Prostate gland (tissue), 2 donors: ENCODE measurements at regions not wholly inside any gene's neighbourhood (a gene's known extent, or its start where the extent isn't known, plus 50 kb on each side); places are given as distances from the start of the nearest gene placed in this dataset.

ENCODE experiments used
- DNase-seq: peaks from one replicate; pipeline ENCODE4 v3.0.0-alpha.2; 2019; ENCODE audit warnings: low spot score
- H3K27ac ChIP-seq, 2 donors: fragments of 200-600 bp; sonication (generic); 2 replicates each; pipeline ENCODE4 v1.5.1; 2017 to 2019
- H3K27me3 ChIP-seq: fragments of 200-600 bp; sonication (generic); replicated peaks from 2 replicates; pipeline ENCODE4 v1.5.1; 2019; ENCODE audit not compliant: insufficient read depth
- H3K36me3 ChIP-seq, 2 donors: fragments of 200-600 bp; sonication (generic); 1 replicate in 1 of 2; 2 replicates in 1 of 2; pipeline versions ENCODE4 v1.5.1 to v1.8.1; 2017 to 2019
- H3K4me1 ChIP-seq: fragments of 200-600 bp; sonication (generic); replicated peaks from 2 replicates; pipeline ENCODE4 v1.5.1; 2019
- H3K4me3 ChIP-seq, 2 donors: fragments of 200-600 bp; sonication (generic); 2 replicates each; pipeline ENCODE4 v1.5.1; 2017 to 2019
- H3K9me3 ChIP-seq: fragments of 200-600 bp; sonication (generic); 2 replicates; pipeline ENCODE4 v1.5.1; 2017
- CTCF ChIP-seq, 4 experiments: fragments of 200-600 bp in 2 of 4; fragments of 450-650 bp in 2 of 4; sonication (generic) in 2 of 4; IDR thresholded peaks; 1 replicate in 3 of 4; 2 replicates in 1 of 4; pipeline ENCODE4 v1.5.1; 2016 to 2019; ENCODE audit warnings: antibody characterized with exemption in 4 of 4, mild to moderate bottlenecking in 2 of 4, moderate library complexity in 2 of 4
- POLR2A ChIP-seq: fragments of 450-650 bp; IDR thresholded peaks from one replicate; pipeline ENCODE4 v1.6.1; 2016; ENCODE audit warnings: antibody characterized with exemption, mild to moderate bottlenecking
- POLR2AphosphoS5 ChIP-seq: sonication (generic); formaldehyde crosslinking; IDR thresholded peaks from one replicate; pipeline ENCODE4 v1.6.1; 2017; ENCODE audit warnings: antibody characterized with exemption
- whole genome bisulfite sequencing: methylation state at CpG from one replicate; pipeline ENCODE4 v1.1.5; 2018; 5-methylcytosine and 5-hydroxymethylcytosine counted together
- intact Hi-C: fragments of 100-400 bp; cut with DNase I; formaldehyde crosslinking; loops from one replicate; pipeline ENCODE4 v1.14.2; 2022

GRCh38 chr2:8067784-8068336, 614.0 kb upstream of the ID2 start:
- Histone ChIP-seq H3K27me3 (peaks cover 7% of the 10 kb centered on the region), H3K36me3 (no peaks in the 10 kb centered on the region), H3K9me3 (no peaks in the 10 kb centered on the region), H3K4me1 (no peaks in the 10 kb centered on the region), H3K4me3 (no peak overlapping the region), H3K27ac (no peak overlapping the region)
- 78% methylated on average over 15 of the region's 15 CpGs for WGBS
- no peak for DNase-seq
- TF ChIP-seq POLR2AphosphoS5 = no peak
- no peak for TF ChIP-seq POLR2A
- TF ChIP-seq CTCF (IDR thresholded peaks at IDR 0.05) = no peak
- intact Hi-C loops = no loop called here

GRCh38 chr2:8072907-8073306, 608.9 kb upstream of the ID2 start:
- intact Hi-C loops = no loop called here
- 74% methylated on average over 1 of the region's 1 CpG for WGBS
- no peak overlapping the region for H3K4me3 ChIP-seq
- DNase-seq = no peak
- no peak overlapping the region for H3K27ac ChIP-seq
- H3K27me3 ChIP-seq = peaks cover under 1% of the 10 kb centered on the region
- no peaks in the 10 kb centered on the region for H3K4me1 ChIP-seq
- no peaks in the 10 kb centered on the region for H3K9me3 ChIP-seq
- H3K36me3 ChIP-seq = no peaks in the 10 kb centered on the region
- TF ChIP-seq CTCF (IDR thresholded peaks at IDR 0.05) (no peak), POLR2AphosphoS5 (no peak), POLR2A (no peak)

GRCh38 chr2:8073916-8074315, 607.9 kb upstream of the ID2 start:
- no peak overlapping the region for H3K27ac ChIP-seq
- no peaks in the 10 kb centered on the region for H3K36me3 ChIP-seq

GRCh38 chr2:8076448-8077342, 605.2 kb upstream of the ID2 start:
- Histone ChIP-seq H3K27me3 (no peaks in the 10 kb centered on the region), H3K4me3 (no peak overlapping the region), H3K9me3 (no peaks in the 10 kb centered on the region), H3K4me1 (no peaks in the 10 kb centered on the region), H3K36me3 (no peaks in the 10 kb centered on the region), H3K27ac (no peak overlapping the region)
- no peak for TF ChIP-seq CTCF (IDR thresholded peaks at IDR 0.05)
- TF ChIP-seq POLR2AphosphoS5 = no peak
- TF ChIP-seq POLR2A = no peak
- WGBS = 70% methylated on average over 6 of the region's 6 CpGs
- intact Hi-C loops = no loop called here
- DNase-seq = no peak

More at GRCh38 chr2:8073916-8074315, 607.9 kb upstream of the ID2 start:
- no peak for DNase-seq
- Histone ChIP-seq H3K27me3 (no peaks in the 10 kb centered on the region), H3K9me3 (no peaks in the 10 kb centered on the region), H3K4me3 (no peak overlapping the region), H3K4me1 (no peaks in the 10 kb centered on the region)
- WGBS = 53% methylated on average over 7 of the region's 7 CpGs
- TF ChIP-seq CTCF (IDR thresholded peaks at IDR 0.05) (no peak), POLR2A (no peak), POLR2AphosphoS5 (no peak)
- intact Hi-C loops = no loop called here

GRCh38 chr2:8078705-8079104, 603.2 kb upstream of the ID2 start:
- H3K9me3 ChIP-seq = no peaks in the 10 kb centered on the region
- no peak overlapping the region for H3K4me3 ChIP-seq
- no peaks in the 10 kb centered on the region for H3K36me3 ChIP-seq
- intact Hi-C loops = no loop called here
- no peak for DNase-seq
- no peak for TF ChIP-seq CTCF (IDR thresholded peaks at IDR 0.05)
- no peaks in the 10 kb centered on the region for H3K27me3 ChIP-seq
- WGBS = 93% methylated on average over 2 of the region's 2 CpGs
- H3K4me1 ChIP-seq = no peaks in the 10 kb centered on the region
- H3K27ac ChIP-seq = no peak overlapping the region
